IMR-90 (cell line): ENCODE measurements at regions not wholly inside any gene's neighbourhood (a gene's known extent, or its start where the extent isn't known, plus 50 kb on each side); places are given as distances from the start of the nearest gene placed in this dataset.

Source experiments
- ATAC-seq: fragments of 200-7000 bp; cut with Tn5 transposase; 2 replicates; pipeline ENCODE4 v1.9.1; 2020; ENCODE audit warnings: low read depth, mild to moderate bottlenecking, moderate library complexity
- BruUV-seq: library from RNA; stranded (reverse); fragments of 400-500 nt; replicated peaks from 2 replicates; lab custom pipeline; 2021; lab: Mats Ljungman, UMichigan
- CTCF ChIA-PET: fragments of 300-600 bp; formaldehyde crosslinking; extraction: SDS; loops from one replicate; lab custom pipeline; 2021; ENCODE audit warnings: antibody characterized with exemption; lab: Yijun Ruan, JAX
- POLR2A ChIA-PET: fragments of 300-600 bp; sonication (Branson Sonifier 250); formaldehyde crosslinking; loops from one replicate; lab custom pipeline; 2022; ENCODE audit warnings: antibody characterized with exemption; ENCODE audit not compliant: unreplicated experiment; lab: Charles Lee
- DNase-seq: peaks from one replicate; pipeline ENCODE4 v3.0.0; 2013
- H2AFZ ChIP-seq: replicated peaks from 2 replicates; pipeline ENCODE3; 2013; ENCODE audit warnings: low read length, mild to moderate bottlenecking; ENCODE audit not compliant: poor library complexity
- H2AK5ac ChIP-seq: 2 replicates; pipeline ENCODE4 v1.6.1; 2013; ENCODE audit warnings: low read depth, low read length, inconsistent platforms
- H2AK9ac ChIP-seq: replicated peaks from 2 replicates; pipeline ENCODE3; 2013; ENCODE audit warnings: mild to moderate bottlenecking, low read depth, low read length, moderate library complexity; ENCODE audit not compliant: poor library complexity
- H2BK120ac ChIP-seq: 2 replicates; pipeline ENCODE4 v1.6.1; 2013; ENCODE audit warnings: low read depth, low read length, inconsistent platforms
- H2BK15ac ChIP-seq: 3 replicates; pipeline ENCODE4 v1.6.1; 2013; ENCODE audit warnings: low read depth, low read length, inconsistent platforms
- H2BK20ac ChIP-seq: 2 replicates; pipeline ENCODE4 v1.6.1; 2013; ENCODE audit warnings: low read depth, mild to moderate bottlenecking, inconsistent platforms, low read length, moderate library complexity
- H2BK5ac ChIP-seq: 2 replicates; pipeline ENCODE4 v1.6.1; 2013; ENCODE audit warnings: mild to moderate bottlenecking, low read depth, low read length, inconsistent platforms; ENCODE audit not compliant: poor library complexity, severe bottlenecking
- H3K14ac ChIP-seq: replicated peaks from 2 replicates; pipeline ENCODE4 v1.6.1; 2013; ENCODE audit warnings: low read depth, low read length, inconsistent platforms
- H3K18ac ChIP-seq: 2 replicates; pipeline ENCODE4 v1.6.1; 2013; ENCODE audit warnings: low read depth, low read length, control low read depth
- H3K23ac ChIP-seq: 2 replicates; pipeline ENCODE4 v1.6.1; 2013; ENCODE audit warnings: low read depth, low read length, inconsistent platforms
- H3K27ac ChIP-seq: 2 replicates; pipeline ENCODE4 v1.5.1; 2013; ENCODE audit warnings: mild to moderate bottlenecking, control low read depth, low read length; ENCODE audit not compliant: insufficient read depth
- H3K27me3 ChIP-seq: 2 replicates; pipeline ENCODE4 v1.6.1; 2013; ENCODE audit warnings: low read length; ENCODE audit not compliant: control insufficient read depth, insufficient read depth
- H3K36me3 ChIP-seq: 2 replicates; pipeline ENCODE4 v1.6.1; 2013; ENCODE audit warnings: low read length, mixed read lengths; ENCODE audit not compliant: control insufficient read depth, insufficient read depth
- H3K4ac ChIP-seq: 2 replicates; pipeline ENCODE4 v1.6.1; 2013; ENCODE audit warnings: low read depth, low read length, inconsistent platforms
- H3K4me1 ChIP-seq: 2 replicates; pipeline ENCODE4 v1.6.1; 2013; ENCODE audit warnings: low read length, mixed read lengths; ENCODE audit not compliant: control insufficient read depth, insufficient read depth
- H3K4me2 ChIP-seq: 2 replicates; pipeline ENCODE4 v1.6.1; 2013; ENCODE audit warnings: low read depth, mild to moderate bottlenecking, control low read depth, low read length, moderate library complexity
- H3K4me3 ChIP-seq: 2 replicates; pipeline ENCODE4 v1.5.1; 2013; ENCODE audit warnings: low read depth, mild to moderate bottlenecking, control low read depth, low read length, moderate library complexity; ENCODE audit not compliant: insufficient read depth
- H3K56ac ChIP-seq: 2 replicates; pipeline ENCODE4 v1.6.1; 2013; ENCODE audit warnings: low read length, inconsistent platforms; ENCODE audit not compliant: insufficient read depth; ENCODE audit errors: extremely low read depth
- H3K79me1 ChIP-seq, 2 experiments: 2 replicates each; pipeline ENCODE4 v1.6.1; 2013; ENCODE audit warnings: low read length in 2 of 2, inconsistent platforms in 1 of 2, low read depth in 1 of 2
- H3K9ac ChIP-seq: 2 replicates; pipeline ENCODE4 v1.6.1; 2013; ENCODE audit warnings: low read depth, low read length, control low read depth
- H3K9me1 ChIP-seq: 2 replicates; pipeline ENCODE4 v1.6.1; 2013; ENCODE audit warnings: low read length, inconsistent platforms; ENCODE audit not compliant: insufficient read depth
- H3K9me3 ChIP-seq: 2 replicates; pipeline ENCODE4 v1.6.1; 2013; ENCODE audit warnings: low read length; ENCODE audit not compliant: control insufficient read depth, insufficient read depth
- H4K20me1 ChIP-seq: 2 replicates; pipeline ENCODE4 v1.6.1; 2013; ENCODE audit warnings: low read length, inconsistent platforms; ENCODE audit not compliant: insufficient read depth
- H4K5ac ChIP-seq: 2 replicates; pipeline ENCODE4 v1.6.1; 2013; ENCODE audit warnings: mild to moderate bottlenecking, low read depth, low read length, control low read depth
- H4K8ac ChIP-seq, 2 experiments: 2 replicates each; pipeline ENCODE4 v1.6.1; 2013; ENCODE audit warnings: low read depth in 2 of 2, low read length in 2 of 2, control low read depth in 1 of 2, inconsistent platforms in 1 of 2
- H4K91ac ChIP-seq: 2 replicates; pipeline ENCODE4 v1.6.1; 2013; ENCODE audit warnings: low read depth, low read length, inconsistent platforms; ENCODE audit not compliant: insufficient read depth
- BHLHE40 ChIP-seq: fragments of 150-350 bp; IDR thresholded peaks from 2 replicates; pipeline ENCODE4 v1.6.1; 2016; ENCODE audit warnings: mild to moderate bottlenecking, low read depth, low read length
- CEBPB ChIP-seq: IDR thresholded peaks from 2 replicates; pipeline ENCODE4 v1.6.1; 2012; ENCODE audit warnings: low read depth, low read length, improper control_type of control experiment
- CHD1 ChIP-seq: IDR thresholded peaks from 2 replicates; pipeline ENCODE4 v1.6.1; 2012; ENCODE audit warnings: low read depth, low read length, improper control_type of control experiment
- CTCF ChIP-seq: conservative IDR thresholded peaks from 2 replicates; pipeline ENCODE4 v1.5.1; 2012; ENCODE audit warnings: mild to moderate bottlenecking, low read depth, low read length, improper control_type of control experiment
- ELK1 ChIP-seq: fragments of 150-350 bp; IDR thresholded peaks from 2 replicates; pipeline ENCODE4 v1.6.1; 2016; ENCODE audit warnings: low read depth, mild to moderate bottlenecking, low read length, moderate library complexity, borderline replicate concordance
- FOS ChIP-seq: fragments of 150-350 bp; IDR thresholded peaks from 2 replicates; pipeline ENCODE4 v1.6.1; 2016; ENCODE audit warnings: low read depth, low read length
- MAZ ChIP-seq: IDR thresholded peaks from 2 replicates; pipeline ENCODE4 v1.6.1; 2012; ENCODE audit warnings: low read depth, mild to moderate bottlenecking, low read length, improper control_type of control experiment, moderate library complexity, borderline replicate concordance
- MXI1 ChIP-seq: IDR thresholded peaks from 2 replicates; pipeline ENCODE4 v1.6.1; 2012; ENCODE audit warnings: low read depth, mild to moderate bottlenecking, low read length, moderate library complexity, borderline replicate concordance
- POLR2A ChIP-seq: IDR thresholded peaks from 2 replicates; pipeline ENCODE4 v1.6.1; 2012; ENCODE audit warnings: mild to moderate bottlenecking, low read depth, low read length
- RAD21 ChIP-seq: IDR thresholded peaks from 2 replicates; pipeline ENCODE4 v1.6.1; 2012; ENCODE audit warnings: low read length, improper control_type of control experiment
- RCOR1 ChIP-seq: IDR thresholded peaks from 2 replicates; pipeline ENCODE4 v1.6.1; 2012; ENCODE audit warnings: mild to moderate bottlenecking, low read length, improper control_type of control experiment; ENCODE audit not compliant: insufficient replicate concordance
- RFX5 ChIP-seq: IDR thresholded peaks from 2 replicates; pipeline ENCODE4 v1.8.0; 2012; ENCODE audit warnings: low read depth, mild to moderate bottlenecking, low read length, moderate library complexity
- SMC3 ChIP-seq: fragments of 150-350 bp; IDR thresholded peaks from 2 replicates; pipeline ENCODE4 v1.6.1; 2016; ENCODE audit warnings: low read depth, mild to moderate bottlenecking, antibody characterized with exemption, low read length, moderate library complexity
- dilution Hi-C: fragments of 300-500 bp; cut with HindIII; formaldehyde crosslinking; loops from one replicate; pipeline ENCODE4 v1.14.3; 2018; ENCODE audit warnings: low sequenced_read_pairs; ENCODE audit not compliant: unreplicated experiment
- in situ Hi-C: fragments of 300-500 bp; cut with MboI; formaldehyde crosslinking; loops from 3 replicates; pipeline ENCODE4 v1.14.3; 2019; ENCODE audit warnings: low sequenced_read_pairs, inconsistent platforms, mixed read lengths
- intact Hi-C: fragments of 100-400 bp; cut with micrococcal nuclease; formaldehyde crosslinking; loops from 2 replicates; pipeline ENCODE4 v1.10.0; 2022
- TF ChIP-seq, protein P1 (sequence below): fragments of 150-350 bp; IDR thresholded peaks from 2 replicates; pipeline ENCODE4 v1.6.1; 2017; ENCODE audit warnings: mild to moderate bottlenecking, antibody characterized with exemption, low read length, low read depth

GRCh38 chr3:117097351-117097750 is 387.8 kb downstream of the TUSC7 start:
- no peak overlapping the region for H2BK20ac ChIP-seq
- H3K4me2 ChIP-seq: no peak overlapping the region
- no TSS peak for BruUV-seq
- no peaks in the 10 kb centered on the region for H3K9me1 ChIP-seq
- H4K91ac ChIP-seq: no peak overlapping the region
- H3K36me3 ChIP-seq: no peaks in the 10 kb centered on the region
- no peak for ATAC-seq
- H3K27ac ChIP-seq: no peak overlapping the region
- no peak overlapping the region for H2AK9ac ChIP-seq
- H3K18ac ChIP-seq: no peak overlapping the region
- no peak overlapping the region for H3K4ac ChIP-seq
- no peak overlapping the region for H2BK15ac ChIP-seq
- TF ChIP-seq CHD1 (no peak), MAZ (no peak), BHLHE40 (no peak), CEBPB (no peak), FOS (no peak), RAD21 (no peak), RCOR1 (no peak), CTCF (no peak), MXI1 (no peak), ELK1 (no peak), POLR2A (no peak), SMC3 (no peak), RFX5 (no peak)
- TF ChIP-seq, protein P1, sequence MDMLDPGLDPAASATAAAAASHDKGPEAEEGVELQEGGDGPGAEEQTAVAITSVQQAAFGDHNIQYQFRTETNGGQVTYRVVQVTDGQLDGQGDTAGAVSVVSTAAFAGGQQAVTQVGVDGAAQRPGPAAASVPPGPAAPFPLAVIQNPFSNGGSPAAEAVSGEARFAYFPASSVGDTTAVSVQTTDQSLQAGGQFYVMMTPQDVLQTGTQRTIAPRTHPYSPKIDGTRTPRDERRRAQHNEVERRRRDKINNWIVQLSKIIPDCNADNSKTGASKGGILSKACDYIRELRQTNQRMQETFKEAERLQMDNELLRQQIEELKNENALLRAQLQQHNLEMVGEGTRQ: no peak
- H3K9ac ChIP-seq: no peak overlapping the region
- no peak overlapping the region for H4K8ac ChIP-seq
- H3K4me1 ChIP-seq: no peaks in the 10 kb centered on the region
- CTCF ChIA-PET: no interaction called here
- DNase-seq: peak; percentile 29
- dilution Hi-C loops (no loop called here), in situ Hi-C loops (no loop called here), intact Hi-C loops (no loop called here)
- no peak overlapping the region for H2BK5ac ChIP-seq
- no peaks in the 10 kb centered on the region for H3K27me3 ChIP-seq
- H4K20me1 ChIP-seq: no peaks in the 10 kb centered on the region
- H3K14ac ChIP-seq: no peak overlapping the region
- H3K9me3 ChIP-seq: no peaks in the 10 kb centered on the region
- no peak overlapping the region for H2AFZ ChIP-seq
- no peak overlapping the region for H3K4me3 ChIP-seq
- no peak overlapping the region for H3K56ac ChIP-seq
- no peak overlapping the region for H2AK5ac ChIP-seq
- no peak overlapping the region for H2BK120ac ChIP-seq
- POLR2A ChIA-PET: no interaction called here
- no peak overlapping the region for H4K5ac ChIP-seq
- H3K79me1 ChIP-seq: no peaks in the 10 kb centered on the region
- H3K23ac ChIP-seq: no peak overlapping the region
